Karpas-422 (cell line): ENCODE measurements at regions not wholly inside any gene's neighbourhood (a gene's known extent, or its start where the extent isn't known, plus 50 kb on each side); places are given as distances from the start of the nearest gene placed in this dataset.

Experiments
- DNase-seq: peaks from one replicate; pipeline ENCODE4 v3.0.0-alpha.2; 2015
- H2AFZ ChIP-seq: fragments of 200-600 bp; sonication (generic); 2 replicates; pipeline ENCODE4 v1.6.1; 2014; ENCODE audit warnings: antibody characterized with exemption, low read length, mixed read lengths
- H3K27ac ChIP-seq: fragments of 200-600 bp; sonication (generic); 2 replicates; pipeline ENCODE4 v1.5.1; 2014; ENCODE audit warnings: mild to moderate bottlenecking, low read length, moderate library complexity
- H3K27me3 ChIP-seq: fragments of 200-600 bp; sonication (generic); 2 replicates; pipeline ENCODE4 v1.6.1; 2014; ENCODE audit warnings: low read length, mixed read lengths
- H3K36me3 ChIP-seq: fragments of 200-600 bp; sonication (generic); 2 replicates; pipeline ENCODE4 v1.6.1; 2014; ENCODE audit warnings: low read length, mixed read lengths; ENCODE audit not compliant: insufficient read depth
- H3K4me1 ChIP-seq: fragments of 200-600 bp; sonication (generic); 2 replicates; pipeline ENCODE4 v1.6.1; 2014; ENCODE audit warnings: mild to moderate bottlenecking, low read length, mixed read lengths
- H3K4me2 ChIP-seq: fragments of 200-600 bp; sonication (generic); 2 replicates; pipeline ENCODE4 v1.6.1; 2014; ENCODE audit warnings: low read length, low read depth, mild to moderate bottlenecking; ENCODE audit not compliant: poor library complexity, severe bottlenecking
- H3K4me3 ChIP-seq: fragments of 200-600 bp; sonication (generic); 2 replicates; pipeline ENCODE4 v1.5.1; 2014; ENCODE audit warnings: mild to moderate bottlenecking, antibody characterized with exemption, low read length, mixed read lengths
- H3K79me2 ChIP-seq: fragments of 200-600 bp; sonication (generic); 2 replicates; pipeline ENCODE4 v1.6.1; 2014; ENCODE audit warnings: mild to moderate bottlenecking, low read length, mixed read lengths
- H3K9ac ChIP-seq: fragments of 200-600 bp; sonication (generic); 2 replicates; pipeline ENCODE4 v1.6.0; 2014; ENCODE audit warnings: low read length
- H3K9me2 ChIP-seq: fragments of 200-600 bp; sonication (generic), shearing (Covaris generic); replicated peaks from 2 replicates; pipeline ENCODE4 v1.6.0; 2014; ENCODE audit warnings: mild to moderate bottlenecking, low read length, moderate library complexity; ENCODE audit not compliant: insufficient read depth
- H3K9me3 ChIP-seq: fragments of 300-700, 200-600 bp; sonication (generic); 2 replicates; pipeline ENCODE4 v1.6.1; 2014; ENCODE audit warnings: low read length, mixed read lengths
- H4K20me1 ChIP-seq: fragments of 200-600 bp; sonication (generic); 2 replicates; pipeline ENCODE4 v1.6.1; 2014; ENCODE audit warnings: mild to moderate bottlenecking, antibody characterized with exemption, low read length, low read depth; ENCODE audit not compliant: insufficient read depth

GRCh38 chrX:22433292-22434070 is 160.8 kb downstream of the CBLL2 start:
- no peaks in the 10 kb centered on the region for H3K4me1 ChIP-seq
- no peaks in the 10 kb centered on the region for H3K36me3 ChIP-seq
- no peaks in the 10 kb centered on the region for H3K9me2 ChIP-seq
- H3K79me2 ChIP-seq: no peaks in the 10 kb centered on the region
- no peak overlapping the region for H3K9ac ChIP-seq
- H3K27ac ChIP-seq: no peak overlapping the region
- H2AFZ ChIP-seq: no peak overlapping the region
- no peak overlapping the region for H3K4me2 ChIP-seq
- no peaks in the 10 kb centered on the region for H3K9me3 ChIP-seq
- no peak for DNase-seq
- H3K4me3 ChIP-seq: no peak overlapping the region
- H4K20me1 ChIP-seq: no peaks in the 10 kb centered on the region
- H3K27me3 ChIP-seq: no peaks in the 10 kb centered on the region

- Histone ChIP-seq H3K9ac (no peak overlapping the region), H3K36me3 (no peaks in the 10 kb centered on the region), H4K20me1 (no peaks in the 10 kb centered on the region), H3K9me2 (no peaks in the 10 kb centered on the region), H2AFZ (no peak overlapping the region), H3K4me1 (no peaks in the 10 kb centered on the region), H3K9me3 (peaks cover 4% of the 10 kb centered on the region; the same call in 1 of the 2 replicates), H3K4me3 (no peak overlapping the region), H3K79me2 (no peaks in the 10 kb centered on the region), H3K27me3 (no peaks in the 10 kb centered on the region), H3K4me2 (no peak overlapping the region), H3K27ac (no peak overlapping the region)
- DNase-seq: no peak
These were observed 173.2 kb downstream of the CBLL2 start for GRCh38 chrX:22445880-22446279.

GRCh38 chrX:22462959-22463358 is 190.2 kb downstream of the CBLL2 start:
- Histone ChIP-seq H3K9me2 (no peaks in the 10 kb centered on the region), H3K9ac (no peak overlapping the region), H3K4me3 (no peak overlapping the region), H3K27ac (no peak overlapping the region), H3K9me3 (no peaks in the 10 kb centered on the region), H3K27me3 (no peaks in the 10 kb centered on the region), H3K4me2 (no peak overlapping the region), H3K36me3 (no peaks in the 10 kb centered on the region), H4K20me1 (no peaks in the 10 kb centered on the region), H3K4me1 (no peaks in the 10 kb centered on the region), H2AFZ (no peak overlapping the region), H3K79me2 (no peaks in the 10 kb centered on the region)
- DNase-seq: no peak

DNA sequence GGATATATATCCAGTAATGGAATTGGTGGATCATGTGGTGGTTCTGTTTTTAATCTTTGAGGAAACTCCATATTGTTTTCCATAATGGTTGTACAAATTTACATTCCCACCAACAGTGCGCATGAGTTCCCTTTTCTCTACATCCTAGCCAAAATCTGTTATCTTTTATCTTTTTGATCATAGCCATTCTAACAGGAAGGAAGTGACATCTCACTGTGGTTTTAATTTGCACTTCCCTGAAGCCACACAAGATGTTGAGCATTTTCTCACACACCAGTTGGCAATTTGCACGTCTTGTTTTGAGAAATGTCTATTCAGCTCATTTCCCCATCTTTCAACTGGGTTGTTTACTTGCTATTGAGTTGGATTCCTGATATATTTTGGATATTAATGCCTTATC is 194.9 kb downstream of the CBLL2 start:
- Histone ChIP-seq H3K79me2 (no peaks in the 10 kb centered on the region), H2AFZ (no peak overlapping the region), H4K20me1 (no peaks in the 10 kb centered on the region), H3K27me3 (no peaks in the 10 kb centered on the region), H3K9me3 (no peaks in the 10 kb centered on the region), H3K9me2 (no peaks in the 10 kb centered on the region), H3K4me2 (no peak overlapping the region), H3K4me3 (no peak overlapping the region), H3K27ac (no peak overlapping the region), H3K4me1 (no peaks in the 10 kb centered on the region), H3K9ac (no peak overlapping the region), H3K36me3 (no peaks in the 10 kb centered on the region)
- DNase-seq: no peak

DNA sequence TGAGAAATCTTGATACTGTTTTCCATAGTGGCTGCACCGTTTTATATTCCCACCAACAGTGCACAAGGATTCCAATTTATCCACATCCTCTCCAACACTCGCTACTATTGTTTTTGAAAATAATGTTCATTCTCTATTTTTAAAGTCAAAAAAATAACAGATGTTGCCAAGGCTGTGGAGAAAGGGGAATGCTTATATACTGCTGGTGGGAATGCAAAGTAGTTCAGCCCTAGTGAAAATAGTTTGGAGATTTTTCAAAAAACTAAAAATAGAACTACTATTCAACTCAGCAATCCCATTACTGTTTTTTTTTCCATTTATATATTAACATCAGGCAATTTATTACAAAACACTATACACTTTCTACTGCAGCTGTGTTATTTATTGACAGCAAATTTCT is 208.7 kb downstream of the CBLL2 start:
- Histone ChIP-seq H3K36me3 (no peaks in the 10 kb centered on the region), H3K27me3 (no peaks in the 10 kb centered on the region), H4K20me1 (no peaks in the 10 kb centered on the region), H3K27ac (no peak overlapping the region), H3K79me2 (no peaks in the 10 kb centered on the region), H3K9ac (no peak overlapping the region), H3K9me3 (peaks cover 14% of the 10 kb centered on the region), H3K4me2 (no peak overlapping the region), H3K4me1 (no peaks in the 10 kb centered on the region), H2AFZ (no peak overlapping the region), H3K4me3 (no peak overlapping the region), H3K9me2 (no peaks in the 10 kb centered on the region)
- DNase-seq: no peak

DNA sequence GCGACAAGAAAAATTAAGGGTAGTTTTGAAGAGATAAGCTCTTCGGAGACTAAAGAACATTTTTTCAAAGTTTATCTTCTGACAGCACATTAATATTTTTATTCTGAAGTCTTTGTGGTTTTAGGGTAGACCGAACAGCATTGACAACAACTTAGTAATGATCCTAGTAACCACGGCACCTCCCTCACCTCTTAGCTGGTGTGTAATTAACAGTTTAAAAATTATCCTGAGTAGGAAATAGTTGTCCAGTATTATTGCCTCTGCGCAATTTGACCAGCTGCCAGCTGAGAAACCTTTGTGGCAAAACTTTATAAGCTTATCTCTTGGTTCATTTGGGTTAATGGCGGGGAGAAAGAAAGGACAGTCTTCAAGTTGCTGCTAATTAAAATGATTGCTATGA is 213.6 kb downstream of the CBLL2 start:
- Histone ChIP-seq H3K4me2 (no peak overlapping the region), H3K4me1 (no peaks in the 10 kb centered on the region), H2AFZ (no peak overlapping the region), H3K36me3 (no peaks in the 10 kb centered on the region), H3K9me3 (peaks cover 3% of the 10 kb centered on the region; the same call in 1 of the 2 replicates), H4K20me1 (no peaks in the 10 kb centered on the region), H3K79me2 (no peaks in the 10 kb centered on the region), H3K9ac (no peak overlapping the region), H3K9me2 (no peaks in the 10 kb centered on the region), H3K27me3 (no peaks in the 10 kb centered on the region), H3K4me3 (no peak overlapping the region), H3K27ac (no peak overlapping the region)
- no peak for DNase-seq

GRCh38 chrX:22516893-22517292 is 244.2 kb downstream of the CBLL2 start:
- no peaks in the 10 kb centered on the region for H3K36me3 ChIP-seq
- no peak overlapping the region for H3K4me3 ChIP-seq
- H3K27ac ChIP-seq: no peak overlapping the region
- H3K9me3 ChIP-seq: no peaks in the 10 kb centered on the region
- no peaks in the 10 kb centered on the region for H4K20me1 ChIP-seq
- no peaks in the 10 kb centered on the region for H3K79me2 ChIP-seq
- no peaks in the 10 kb centered on the region for H3K27me3 ChIP-seq
- no peak for DNase-seq
- no peak overlapping the region for H2AFZ ChIP-seq
- H3K4me1 ChIP-seq: no peaks in the 10 kb centered on the region
- H3K9ac ChIP-seq: no peak overlapping the region
- no peaks in the 10 kb centered on the region for H3K9me2 ChIP-seq
- H3K4me2 ChIP-seq: no peak overlapping the region

GRCh38 chrX:22520128-22520828 is 247.6 kb downstream of the CBLL2 start:
- Histone ChIP-seq H3K27me3 (no peaks in the 10 kb centered on the region), H3K79me2 (no peaks in the 10 kb centered on the region), H3K9me3 (no peaks in the 10 kb centered on the region), H3K9ac (no peak overlapping the region), H3K9me2 (no peaks in the 10 kb centered on the region), H2AFZ (no peak overlapping the region), H4K20me1 (no peaks in the 10 kb centered on the region), H3K27ac (no peak overlapping the region), H3K4me1 (no peaks in the 10 kb centered on the region), H3K4me3 (no peak overlapping the region), H3K4me2 (no peak overlapping the region), H3K36me3 (no peaks in the 10 kb centered on the region)
- DNase-seq: no peak
